ENCODE measurements at regions not wholly inside any gene's neighbourhood (a gene's known extent, or its start where the extent isn't known, plus 50 kb on each side); places are given as distances from the start of the nearest gene placed in this dataset.

- Mint-ChIP-seq H3K27me3 (ENCODE audit: low read depth) (no peaks in the 10 kb centered on the region), H3K4me3 (ENCODE audit: low read depth) (no peak overlapping the region), H3K9me3 (no peaks in the 10 kb centered on the region), H3K4me1 (ENCODE audit: low read depth) (no peaks in the 10 kb centered on the region), H3K27ac (no peak overlapping the region), H3K36me3 (ENCODE audit: low read depth) (no peaks in the 10 kb centered on the region)
- intact Hi-C loops (cut with micrococcal nuclease), result no loop called here
- no peak for DNase-seq (ENCODE audit: low spot score)
Observed at GRCh38 chr5:4907571-4907970, 232.6 kb upstream of the ADAMTS16 start.

GRCh38 chr5:4909086-4909485 is 231.0 kb upstream of the ADAMTS16 start:
- Mint-ChIP-seq H3K27ac (no peak overlapping the region), H3K36me3 (ENCODE audit: low read depth) (no peaks in the 10 kb centered on the region), H3K27me3 (ENCODE audit: low read depth) (no peaks in the 10 kb centered on the region), H3K4me3 (ENCODE audit: low read depth) (no peak overlapping the region), H3K4me1 (ENCODE audit: low read depth) (no peaks in the 10 kb centered on the region), H3K9me3 (no peaks in the 10 kb centered on the region)
- intact Hi-C loops (cut with micrococcal nuclease), result no loop called here
- no peak for DNase-seq (ENCODE audit: low spot score)

- H3K9me3 Mint-ChIP-seq, result no peaks in the 10 kb centered on the region
- DNase-seq (ENCODE audit: low spot score), result no peak
- no peak overlapping the region for H3K4me3 Mint-ChIP-seq (ENCODE audit: low read depth)
- no peaks in the 10 kb centered on the region for H3K36me3 Mint-ChIP-seq (ENCODE audit: low read depth)
- H3K27me3 Mint-ChIP-seq (ENCODE audit: low read depth), result no peaks in the 10 kb centered on the region
- no peak overlapping the region for H3K27ac Mint-ChIP-seq
- intact Hi-C loops (cut with micrococcal nuclease), result no loop called here
- H3K4me1 Mint-ChIP-seq (ENCODE audit: low read depth), result no peaks in the 10 kb centered on the region
Observed at GRCh38 chr5:4911646-4912403, 228.3 kb upstream of the ADAMTS16 start.

GRCh38 chr5:4921929-4922328 is 218.2 kb upstream of the ADAMTS16 start:
- Mint-ChIP-seq H3K27me3 (ENCODE audit: low read depth) (no peaks in the 10 kb centered on the region), H3K36me3 (ENCODE audit: low read depth) (no peaks in the 10 kb centered on the region), H3K27ac (no peak overlapping the region), H3K4me1 (ENCODE audit: low read depth) (no peaks in the 10 kb centered on the region), H3K4me3 (ENCODE audit: low read depth) (no peak overlapping the region), H3K9me3 (peaks cover 4% of the 10 kb centered on the region)
- DNase-seq (ENCODE audit: low spot score), result no peak
- intact Hi-C loops (cut with micrococcal nuclease), result no loop called here

GRCh38 chr5:4924577-4924976 is 215.6 kb upstream of the ADAMTS16 start:
- Mint-ChIP-seq H3K27me3 (ENCODE audit: low read depth) (no peaks in the 10 kb centered on the region), H3K4me3 (ENCODE audit: low read depth) (no peak overlapping the region), H3K9me3 (peaks cover 4% of the 10 kb centered on the region), H3K4me1 (ENCODE audit: low read depth) (no peaks in the 10 kb centered on the region), H3K27ac (no peak overlapping the region), H3K36me3 (ENCODE audit: low read depth) (no peaks in the 10 kb centered on the region)
- DNase-seq (ENCODE audit: low spot score), result no peak
- intact Hi-C loops (cut with micrococcal nuclease), result no loop called here

GRCh38 chr5:4927097-4927496 is 213.0 kb upstream of the ADAMTS16 start:
- no peaks in the 10 kb centered on the region for H3K4me1 Mint-ChIP-seq (ENCODE audit: low read depth)
- H3K4me3 Mint-ChIP-seq (ENCODE audit: low read depth), result no peak overlapping the region
- intact Hi-C loops (cut with micrococcal nuclease), result no loop called here
- H3K27me3 Mint-ChIP-seq (ENCODE audit: low read depth), result no peaks in the 10 kb centered on the region
- H3K36me3 Mint-ChIP-seq (ENCODE audit: low read depth), result no peaks in the 10 kb centered on the region
- H3K9me3 Mint-ChIP-seq, result peaks cover 4% of the 10 kb centered on the region
- DNase-seq (ENCODE audit: low spot score), result no peak
- H3K27ac Mint-ChIP-seq, result no peak overlapping the region

- Mint-ChIP-seq H3K9me3 (peaks cover 15% of the 10 kb centered on the region), H3K27me3 (ENCODE audit: low read depth) (no peaks in the 10 kb centered on the region), H3K4me1 (ENCODE audit: low read depth) (no peaks in the 10 kb centered on the region), H3K4me3 (ENCODE audit: low read depth) (no peak overlapping the region), H3K36me3 (ENCODE audit: low read depth) (no peaks in the 10 kb centered on the region), H3K27ac (no peak overlapping the region)
- DNase-seq (ENCODE audit: low spot score), result no peak
- intact Hi-C loops (cut with micrococcal nuclease), result no loop called here
Observed at GRCh38 chr5:4928409-4928808, 211.7 kb upstream of the ADAMTS16 start.

GRCh38 chr5:4929092-4929655 is 211.0 kb upstream of the ADAMTS16 start:
- Mint-ChIP-seq H3K9me3 (peaks cover 12% of the 10 kb centered on the region), H3K4me1 (ENCODE audit: low read depth) (no peaks in the 10 kb centered on the region), H3K27ac (no peak overlapping the region), H3K4me3 (ENCODE audit: low read depth) (no peak overlapping the region), H3K36me3 (ENCODE audit: low read depth) (no peaks in the 10 kb centered on the region), H3K27me3 (ENCODE audit: low read depth) (no peaks in the 10 kb centered on the region)
- DNase-seq (ENCODE audit: low spot score), result no peak
- intact Hi-C loops (cut with micrococcal nuclease), result no loop called here

GRCh38 chr5:4939042-4939781 is 200.9 kb upstream of the ADAMTS16 start:
- Mint-ChIP-seq H3K36me3 (ENCODE audit: low read depth) (no peaks in the 10 kb centered on the region), H3K9me3 (no peaks in the 10 kb centered on the region)

GRCh38 chr5:4941161-4941560 is 199.0 kb upstream of the ADAMTS16 start:
- no peak for DNase-seq (ENCODE audit: low spot score)
- H3K27me3 Mint-ChIP-seq (ENCODE audit: low read depth), result no peaks in the 10 kb centered on the region
- H3K9me3 Mint-ChIP-seq, result no peaks in the 10 kb centered on the region
- no peak overlapping the region for H3K27ac Mint-ChIP-seq
- intact Hi-C loops (cut with micrococcal nuclease), result no loop called here
- H3K4me3 Mint-ChIP-seq (ENCODE audit: low read depth), result no peak overlapping the region
- no peaks in the 10 kb centered on the region for H3K4me1 Mint-ChIP-seq (ENCODE audit: low read depth)
- no peaks in the 10 kb centered on the region for H3K36me3 Mint-ChIP-seq (ENCODE audit: low read depth)

More at GRCh38 chr5:4939042-4939781, 200.9 kb upstream of the ADAMTS16 start:
- H3K27me3 Mint-ChIP-seq (ENCODE audit: low read depth), result no peaks in the 10 kb centered on the region
- H3K27ac Mint-ChIP-seq, result no peak overlapping the region
- intact Hi-C loops (cut with micrococcal nuclease), result no loop called here
- DNase-seq (ENCODE audit: low spot score), result no peak
- H3K4me1 Mint-ChIP-seq (ENCODE audit: low read depth), result no peaks in the 10 kb centered on the region
- no peak overlapping the region for H3K4me3 Mint-ChIP-seq (ENCODE audit: low read depth)

GRCh38 chr5:4941957-4942830 is 197.9 kb upstream of the ADAMTS16 start:
- no peak for DNase-seq (ENCODE audit: low spot score)
- intact Hi-C loops (cut with micrococcal nuclease), result no loop called here

GRCh38 chr5:4942831-4943178 is 197.3 kb upstream of the ADAMTS16 start:
- Mint-ChIP-seq H3K4me1 (ENCODE audit: low read depth) (no peaks in the 10 kb centered on the region), H3K4me3 (ENCODE audit: low read depth) (no peak overlapping the region), H3K27me3 (ENCODE audit: low read depth) (no peaks in the 10 kb centered on the region), H3K9me3 (no peaks in the 10 kb centered on the region), H3K27ac (no peak overlapping the region), H3K36me3 (ENCODE audit: low read depth) (no peaks in the 10 kb centered on the region)
- intact Hi-C loops (cut with micrococcal nuclease), result no loop called here
- DNase-seq (ENCODE audit: low spot score), result no peak

More at GRCh38 chr5:4941957-4942830, 197.9 kb upstream of the ADAMTS16 start:
- Mint-ChIP-seq H3K9me3 (no peaks in the 10 kb centered on the region), H3K4me1 (ENCODE audit: low read depth) (no peaks in the 10 kb centered on the region), H3K27ac (no peak overlapping the region), H3K4me3 (ENCODE audit: low read depth) (no peak overlapping the region), H3K27me3 (ENCODE audit: low read depth) (no peaks in the 10 kb centered on the region), H3K36me3 (ENCODE audit: low read depth) (no peaks in the 10 kb centered on the region)

Data from activated T-helper 2 cell treated with anti-CD3 and anti-CD28 coated beads, Interferon-gamma antibody, Interleukin-2, Interleukin-4, amounts not matched to agents 10 μg/mL and 5 μg/mL and 100 μg/mL, durations not matched to agents 14 hours and 24 hours and 36 hours (primary cell).